HUES48 (cell line): ENCODE measurements at regions not wholly inside any gene's neighbourhood (a gene's known extent, or its start where the extent isn't known, plus 50 kb on each side); places are given as distances from the start of the nearest gene placed in this dataset.

Experiments
- H3K27ac ChIP-seq: one replicate; pipeline ENCODE4 v1.7.0; 2013; ENCODE audit warnings: low read depth, low read length, inconsistent platforms
- H3K27me3 ChIP-seq: 2 replicates; pipeline ENCODE4 v1.6.1; 2013; ENCODE audit warnings: mild to moderate bottlenecking, low read length; ENCODE audit not compliant: control insufficient read depth, insufficient read depth
- H3K36me3 ChIP-seq: 2 replicates; pipeline ENCODE4 v1.6.1; 2013; ENCODE audit warnings: low read length; ENCODE audit not compliant: control insufficient read depth, insufficient read depth
- H3K4me1 ChIP-seq: 2 replicates; pipeline ENCODE4 v1.6.1; 2013; ENCODE audit warnings: mild to moderate bottlenecking, low read length; ENCODE audit not compliant: control insufficient read depth, insufficient read depth
- H3K4me3 ChIP-seq: 2 replicates; pipeline ENCODE4 v1.5.1; 2013; ENCODE audit warnings: mild to moderate bottlenecking, low read depth, low read length
- H3K9ac ChIP-seq: 2 replicates; pipeline ENCODE4 v1.6.1; 2013; ENCODE audit warnings: mild to moderate bottlenecking, low read depth, low read length, moderate library complexity
- H3K9me3 ChIP-seq: 2 replicates; pipeline ENCODE4 v1.6.1; 2013; ENCODE audit warnings: low read length; ENCODE audit not compliant: control insufficient read depth, insufficient read depth

- Histone ChIP-seq H3K9me3 (no peaks in the 10 kb centered on the region), H3K9ac (no peak overlapping the region), H3K27ac (no peak overlapping the region), H3K4me3 (no peak overlapping the region), H3K27me3 (no peaks in the 10 kb centered on the region), H3K36me3 (no peaks in the 10 kb centered on the region), H3K4me1 (no peaks in the 10 kb centered on the region)
Observed at GRCh38 chrX:42900947-42901346, 123.0 kb upstream of the PPP1R2C start.

- H3K27me3 ChIP-seq, result no peaks in the 10 kb centered on the region
- H3K4me3 ChIP-seq, result no peak overlapping the region
- H3K9me3 ChIP-seq, result no peaks in the 10 kb centered on the region
Observed at GRCh38 chrX:42902513-42902912, 124.5 kb upstream of the PPP1R2C start.

GRCh38 chrX:42920752-42921151, 142.8 kb upstream of the PPP1R2C start:
- Histone ChIP-seq H3K9ac (no peak overlapping the region), H3K4me3 (no peak overlapping the region), H3K27ac (no peak overlapping the region), H3K27me3 (no peaks in the 10 kb centered on the region; the same call in 1 of the 2 replicates), H3K9me3 (peaks cover 7% of the 10 kb centered on the region; the same call in 1 of the 2 replicates), H3K36me3 (no peaks in the 10 kb centered on the region), H3K4me1 (no peaks in the 10 kb centered on the region)

More at GRCh38 chrX:42902513-42902912, 124.5 kb upstream of the PPP1R2C start:
- Histone ChIP-seq H3K27ac (no peak overlapping the region), H3K4me1 (no peaks in the 10 kb centered on the region), H3K36me3 (no peaks in the 10 kb centered on the region), H3K9ac (no peak overlapping the region)

GRCh38 chrX:42930071-42930470, 152.1 kb upstream of the PPP1R2C start:
- H3K4me3 ChIP-seq, result no peak overlapping the region
- no peak overlapping the region for H3K27ac ChIP-seq
- H3K36me3 ChIP-seq, result no peaks in the 10 kb centered on the region
- H3K9ac ChIP-seq, result no peak overlapping the region
- 0 out of 2 replicates have a peak, but pooled peaks cover 3% of the 10 kb centered on the region for H3K4me1 ChIP-seq
- no peaks in the 10 kb centered on the region for H3K9me3 ChIP-seq
- no peaks in the 10 kb centered on the region for H3K27me3 ChIP-seq

- H3K4me3 ChIP-seq, result no peak overlapping the region
Observed at GRCh38 chrX:42930951-42931350, 153.0 kb upstream of the PPP1R2C start.

GRCh38 chrX:42933187-42933586, 155.2 kb upstream of the PPP1R2C start:
- Histone ChIP-seq H3K4me1 (0 out of 2 replicates have a peak, but pooled peaks cover 3% of the 10 kb centered on the region), H3K9ac (no peak overlapping the region), H3K4me3 (no peak overlapping the region), H3K36me3 (no peaks in the 10 kb centered on the region), H3K9me3 (0 out of 2 replicates have a peak, but pooled peaks cover 6% of the 10 kb centered on the region), H3K27ac (no peak overlapping the region), H3K27me3 (no peaks in the 10 kb centered on the region)

More at GRCh38 chrX:42930951-42931350, 153.0 kb upstream of the PPP1R2C start:
- H3K27ac ChIP-seq, result no peak overlapping the region
- H3K27me3 ChIP-seq, result no peaks in the 10 kb centered on the region
- H3K9me3 ChIP-seq, result no peaks in the 10 kb centered on the region
- 0 out of 2 replicates have a peak, but pooled peaks cover 3% of the 10 kb centered on the region for H3K4me1 ChIP-seq
- H3K36me3 ChIP-seq, result no peaks in the 10 kb centered on the region
- H3K9ac ChIP-seq, result no peak overlapping the region

GRCh38 chrX:42934020-42934726, 156.2 kb upstream of the PPP1R2C start:
- Histone ChIP-seq H3K9ac (no peak overlapping the region), H3K4me3 (no peak overlapping the region), H3K9me3 (peaks cover 13% of the 10 kb centered on the region; the same call in 1 of the 2 replicates), H3K27me3 (no peaks in the 10 kb centered on the region), H3K4me1 (0 out of 2 replicates have a peak, but pooled peaks cover 3% of the 10 kb centered on the region), H3K36me3 (no peaks in the 10 kb centered on the region), H3K27ac (no peak overlapping the region)

- H3K4me1 ChIP-seq, result no peaks in the 10 kb centered on the region
- no peaks in the 10 kb centered on the region for H3K27me3 ChIP-seq
- H3K27ac ChIP-seq, result no peak overlapping the region
- no peak overlapping the region for H3K4me3 ChIP-seq
- H3K36me3 ChIP-seq, result no peaks in the 10 kb centered on the region
- H3K9me3 ChIP-seq, result peaks cover 16% of the 10 kb centered on the region
- no peak overlapping the region for H3K9ac ChIP-seq
Observed at GRCh38 chrX:42941671-42942070, 163.7 kb upstream of the PPP1R2C start.

GRCh38 chrX:42943051-42943974, 165.3 kb upstream of the PPP1R2C start:
- H3K9ac ChIP-seq, result no peak overlapping the region
- peaks cover 9% of the 10 kb centered on the region for H3K9me3 ChIP-seq
- H3K27me3 ChIP-seq, result no peaks in the 10 kb centered on the region; the same call in 1 of the 2 replicates
- no peak overlapping the region for H3K4me3 ChIP-seq
- H3K27ac ChIP-seq, result no peak overlapping the region
- peaks cover 14% of the 10 kb centered on the region; the same call in 1 of the 2 replicates for H3K4me1 ChIP-seq
- no peaks in the 10 kb centered on the region for H3K36me3 ChIP-seq

- Histone ChIP-seq H3K27me3 (no peaks in the 10 kb centered on the region; the same call in 1 of the 2 replicates), H3K9me3 (peaks cover 2% of the 10 kb centered on the region), H3K4me1 (peaks cover 24% of the 10 kb centered on the region), H3K4me3 (no peak overlapping the region), H3K36me3 (no peaks in the 10 kb centered on the region), H3K9ac (no peak overlapping the region), H3K27ac (no peak overlapping the region)
Observed at GRCh38 chrX:42944381-42944998, 166.5 kb upstream of the PPP1R2C start.
